Loucy (cell line): ENCODE measurements at regions not wholly inside any gene's neighbourhood (a gene's known extent, or its start where the extent isn't known, plus 50 kb on each side); places are given as distances from the start of the nearest gene placed in this dataset.

Source experiments
- EZH2phosphoT487 ChIP-seq: fragments of 200-600 bp; IDR thresholded peaks from 2 replicates; pipeline ENCODE4 v1.6.1; 2018; ENCODE audit warnings: antibody characterized with exemption, mild to moderate bottlenecking, moderate library complexity, borderline replicate concordance
- TF ChIP-seq, protein P1 (sequence below): fragments of 200-600 bp; sonication (generic); conservative IDR thresholded peaks from 2 replicates; pipeline ENCODE4 v1.5.1; 2014; ENCODE audit warnings: mild to moderate bottlenecking, antibody characterized with exemption, low read length

- TF ChIP-seq, protein P1, sequence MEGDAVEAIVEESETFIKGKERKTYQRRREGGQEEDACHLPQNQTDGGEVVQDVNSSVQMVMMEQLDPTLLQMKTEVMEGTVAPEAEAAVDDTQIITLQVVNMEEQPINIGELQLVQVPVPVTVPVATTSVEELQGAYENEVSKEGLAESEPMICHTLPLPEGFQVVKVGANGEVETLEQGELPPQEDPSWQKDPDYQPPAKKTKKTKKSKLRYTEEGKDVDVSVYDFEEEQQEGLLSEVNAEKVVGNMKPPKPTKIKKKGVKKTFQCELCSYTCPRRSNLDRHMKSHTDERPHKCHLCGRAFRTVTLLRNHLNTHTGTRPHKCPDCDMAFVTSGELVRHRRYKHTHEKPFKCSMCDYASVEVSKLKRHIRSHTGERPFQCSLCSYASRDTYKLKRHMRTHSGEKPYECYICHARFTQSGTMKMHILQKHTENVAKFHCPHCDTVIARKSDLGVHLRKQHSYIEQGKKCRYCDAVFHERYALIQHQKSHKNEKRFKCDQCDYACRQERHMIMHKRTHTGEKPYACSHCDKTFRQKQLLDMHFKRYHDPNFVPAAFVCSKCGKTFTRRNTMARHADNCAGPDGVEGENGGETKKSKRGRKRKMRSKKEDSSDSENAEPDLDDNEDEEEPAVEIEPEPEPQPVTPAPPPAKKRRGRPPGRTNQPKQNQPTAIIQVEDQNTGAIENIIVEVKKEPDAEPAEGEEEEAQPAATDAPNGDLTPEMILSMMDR = no peak
- TF ChIP-seq EZH2phosphoT487 = no peak
Observed at GRCh38 chrX:40807384-40807783, 72.0 kb upstream of the MED14 start.
